Progenitor cell of endocrine pancreas (in vitro differentiated cells): ENCODE measurements at regions not wholly inside any gene's neighbourhood (a gene's known extent, or its start where the extent isn't known, plus 50 kb on each side); places are given as distances from the start of the nearest gene placed in this dataset.

Source experiments
- DNase-seq: peaks from one replicate; pipeline ENCODE4 v3.0.0; 2021; ENCODE audit warnings: low spot score; ENCODE audit not compliant: unreplicated experiment
- H3K27ac Mint-ChIP-seq: 2 replicates; pipeline ENCODE4 v1.8.0; 2021; ENCODE audit warnings: mild to moderate bottlenecking, moderate library complexity, mixed read lengths
- H3K27me3 Mint-ChIP-seq: 2 replicates; pipeline ENCODE4 v1.8.0; 2021; ENCODE audit warnings: mixed read lengths
- H3K36me3 Mint-ChIP-seq: 2 replicates; pipeline ENCODE4 v1.8.0; 2022; ENCODE audit warnings: mixed read lengths; ENCODE audit not compliant: insufficient read depth
- H3K4me1 Mint-ChIP-seq: 2 replicates; pipeline ENCODE4 v1.8.0; 2021; ENCODE audit warnings: low read depth, mixed read lengths
- H3K4me3 Mint-ChIP-seq: 2 replicates; pipeline ENCODE4 v1.8.0; 2021; ENCODE audit warnings: low read depth, mild to moderate bottlenecking, moderate library complexity, mixed read lengths
- H3K9me3 Mint-ChIP-seq: 2 replicates; pipeline ENCODE4 v1.8.0; 2021; ENCODE audit warnings: low read depth, mixed read lengths
- CTCF ChIP-seq: fragments of 200-600 bp; sonication (generic); IDR thresholded peaks from one replicate; pipeline ENCODE4 v1.5.0; 2021; ENCODE audit warnings: antibody characterized with exemption, mild to moderate bottlenecking; ENCODE audit not compliant: unreplicated experiment

GRCh38 chr13:22596171-22596863, 584.5 kb upstream of the SGCG start:
- H3K27ac Mint-ChIP-seq = peak overlapping the region; percentile 27
- no peak for TF ChIP-seq CTCF
- no peaks in the 10 kb centered on the region for H3K36me3 Mint-ChIP-seq
- DNase-seq = no peak
- H3K4me1 Mint-ChIP-seq = peaks cover 20% of the 10 kb centered on the region
- H3K27me3 Mint-ChIP-seq = no peaks in the 10 kb centered on the region
- H3K4me3 Mint-ChIP-seq = no peak overlapping the region
- no peaks in the 10 kb centered on the region for H3K9me3 Mint-ChIP-seq

GRCh38 chr13:22599156-22599555, 581.6 kb upstream of the SGCG start:
- H3K4me1 Mint-ChIP-seq = peaks cover 13% of the 10 kb centered on the region
- no peak for TF ChIP-seq CTCF
- H3K36me3 Mint-ChIP-seq = no peaks in the 10 kb centered on the region
- no peaks in the 10 kb centered on the region for H3K27me3 Mint-ChIP-seq
- DNase-seq = no peak
- no peak overlapping the region for H3K4me3 Mint-ChIP-seq
- H3K9me3 Mint-ChIP-seq = peaks cover 6% of the 10 kb centered on the region
- H3K27ac Mint-ChIP-seq = no peak overlapping the region

DNA sequence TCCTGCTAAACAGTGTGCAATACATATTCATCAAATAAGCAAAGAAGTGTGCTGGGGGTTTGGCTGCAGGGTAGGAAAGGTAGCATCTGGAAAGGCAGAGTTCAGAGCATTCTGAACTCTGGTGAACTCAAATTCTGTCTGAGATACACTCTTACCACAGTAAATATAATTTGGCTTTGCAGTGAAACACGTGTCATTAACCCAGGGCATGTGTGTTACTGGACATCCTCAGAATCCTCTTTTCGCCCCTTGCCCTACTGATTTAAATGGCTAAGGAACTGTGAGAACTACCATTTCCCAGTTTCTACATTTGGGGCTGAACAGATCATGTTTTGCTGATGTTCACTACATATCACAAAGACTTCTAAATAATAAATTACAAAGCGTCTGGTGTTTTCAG, 562.8 kb upstream of the SGCG start:
- no peak for DNase-seq
- H3K4me3 Mint-ChIP-seq = no peak overlapping the region
- H3K27me3 Mint-ChIP-seq = no peaks in the 10 kb centered on the region
- peaks cover 2% of the 10 kb centered on the region for H3K36me3 Mint-ChIP-seq
- no peak for TF ChIP-seq CTCF
- H3K4me1 Mint-ChIP-seq = no peaks in the 10 kb centered on the region
- no peak overlapping the region for H3K27ac Mint-ChIP-seq
- H3K9me3 Mint-ChIP-seq = peaks cover 10% of the 10 kb centered on the region

GRCh38 chr13:22625691-22626090, 555.1 kb upstream of the SGCG start:
- Mint-ChIP-seq H3K4me1 (no peaks in the 10 kb centered on the region), H3K4me3 (no peak overlapping the region), H3K9me3 (peaks cover 15% of the 10 kb centered on the region), H3K36me3 (peaks cover 2% of the 10 kb centered on the region), H3K27ac (no peak overlapping the region), H3K27me3 (no peaks in the 10 kb centered on the region)
- TF ChIP-seq CTCF = no peak
- no peak for DNase-seq

GRCh38 chr13:22629374-22629773, 551.4 kb upstream of the SGCG start:
- Mint-ChIP-seq H3K9me3 (peaks cover 25% of the 10 kb centered on the region), H3K4me1 (no peaks in the 10 kb centered on the region), H3K27me3 (no peaks in the 10 kb centered on the region), H3K27ac (no peak overlapping the region), H3K36me3 (peaks cover 3% of the 10 kb centered on the region), H3K4me3 (no peak overlapping the region)
- no peak for TF ChIP-seq CTCF
- DNase-seq = no peak
